ENCODE measurements at regions not wholly inside any gene's neighbourhood (a gene's known extent, or its start where the extent isn't known, plus 50 kb on each side); places are given as distances from the start of the nearest gene placed in this dataset.

DNA sequence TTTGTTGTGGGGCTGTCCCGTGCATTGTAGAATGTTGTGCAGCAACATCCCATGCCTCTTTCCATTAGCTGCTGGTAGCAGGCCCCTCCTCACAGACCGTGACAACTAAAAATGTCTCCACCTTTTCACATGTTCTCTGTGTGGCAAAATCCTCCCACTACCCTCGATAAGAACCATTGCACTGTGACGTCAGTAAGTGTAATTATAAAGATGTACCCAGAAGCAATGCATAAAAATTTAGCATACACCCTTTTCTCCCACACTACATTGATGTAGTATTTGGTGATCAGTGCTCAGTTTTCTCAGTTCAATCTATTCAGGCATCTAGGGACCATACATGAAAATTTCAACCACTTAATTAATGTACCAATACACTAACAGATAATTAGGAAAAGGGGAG lies 389.9 kb downstream of the DOK5 start:
- TF ChIP-seq CTCF (conservative IDR thresholded peaks at IDR 0.05): no peak
- no peak for TF ChIP-seq ZFX (IDR thresholded peaks at IDR 0.05)
